H1 (cell line): ENCODE measurements at regions not wholly inside any gene's neighbourhood (a gene's known extent, or its start where the extent isn't known, plus 50 kb on each side); places are given as distances from the start of the nearest gene placed in this dataset.

Experiments
- BACH1 ChIP-seq: IDR thresholded peaks from 2 replicates; pipeline ENCODE4 v1.6.1; 2012; ENCODE audit warnings: low read length, improper control_type of control experiment

GRCh38 chr4:23484689-23485088, 405.2 kb downstream of the PPARGC1A start (continued):
- no peak for TF ChIP-seq BACH1
